GM21360 (cell line): ENCODE measurements at regions not wholly inside any gene's neighbourhood (a gene's known extent, or its start where the extent isn't known, plus 50 kb on each side); places are given as distances from the start of the nearest gene placed in this dataset.

Experiments
- ATAC-seq: cut with Tn5 transposase; IDR thresholded peaks from one replicate; pipeline ENCODE4 v1.9.1; 2021; ENCODE audit warnings: mild to moderate bottlenecking, moderate library complexity; ENCODE audit not compliant: unreplicated experiment

DNA sequence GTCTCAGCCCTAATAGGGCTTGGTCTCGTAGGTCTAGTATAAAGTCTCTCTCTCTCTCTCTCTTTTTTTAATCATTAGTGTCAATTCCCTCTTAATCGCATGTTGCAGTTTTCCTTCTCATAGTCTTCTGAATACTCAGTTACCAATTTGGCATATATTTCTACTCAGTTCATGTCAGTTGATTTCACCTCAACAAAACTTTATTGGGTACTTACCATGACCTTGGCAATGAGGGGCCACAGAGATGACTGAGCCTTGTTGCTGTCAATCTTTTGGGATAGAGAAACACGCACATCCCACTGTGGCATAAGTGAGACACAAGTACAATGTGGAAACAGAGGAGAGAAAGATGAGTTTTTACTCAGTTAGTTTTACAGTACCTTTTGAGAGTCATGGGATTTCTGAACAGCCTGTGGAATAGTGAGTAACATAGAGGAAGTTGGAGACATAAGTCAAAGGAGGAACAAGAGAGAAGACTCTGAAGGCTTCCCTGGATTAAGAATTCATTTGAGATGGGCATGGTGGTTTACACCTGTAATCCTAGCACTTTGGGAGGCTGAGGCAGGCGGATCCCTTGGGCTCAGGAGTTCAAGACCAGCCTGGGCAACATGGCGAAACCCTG lies 150.2 kb upstream of the CBLB start:
- ATAC-seq: no peak

DNA sequence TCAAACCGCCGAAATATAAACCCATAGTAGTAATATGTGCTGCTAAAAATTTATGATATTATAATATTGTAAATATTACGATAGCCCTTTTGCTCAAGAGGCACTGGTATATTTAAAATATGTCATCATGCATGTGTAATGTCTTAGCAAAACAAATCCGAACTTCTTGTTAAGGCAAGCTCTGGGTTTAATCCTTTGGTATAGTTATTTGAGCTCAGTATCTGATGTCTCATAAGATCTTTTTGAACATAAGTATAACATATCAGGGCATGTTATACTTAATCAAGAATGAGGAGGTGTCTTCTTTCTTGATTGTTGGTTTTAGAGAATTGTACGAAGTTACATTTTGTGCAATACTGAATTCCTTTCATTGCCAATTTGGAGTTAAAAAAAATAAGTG lies 154.1 kb upstream of the CBLB start:
- no peak for ATAC-seq

DNA sequence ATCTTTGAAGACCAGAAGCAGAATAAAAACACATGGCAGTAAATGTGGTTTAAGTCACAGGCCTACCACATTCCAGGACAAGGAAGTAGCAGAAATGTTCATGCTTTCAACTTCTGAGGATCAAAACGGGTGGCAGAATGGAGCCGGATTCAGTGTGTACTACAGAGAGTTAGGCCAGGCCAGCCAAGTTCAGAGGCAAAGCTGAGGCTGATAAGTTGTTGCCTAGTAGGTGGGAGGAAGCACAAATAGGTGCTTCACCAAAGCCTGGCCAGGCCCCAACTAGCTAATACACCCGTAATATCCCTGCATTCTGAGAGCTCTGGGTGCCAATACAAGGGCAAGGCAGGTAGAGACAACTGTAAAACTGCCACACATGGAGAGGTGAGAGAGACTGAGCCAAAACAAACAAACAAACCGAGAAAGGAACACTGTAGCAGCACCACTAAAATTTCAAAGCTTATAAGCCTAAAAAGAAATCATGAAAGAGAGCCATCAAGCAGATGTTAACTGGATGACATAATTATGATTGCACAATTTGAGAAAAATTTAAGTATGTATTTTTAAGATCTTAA lies 156.4 kb upstream of the CBLB start:
- ATAC-seq: no peak

DNA sequence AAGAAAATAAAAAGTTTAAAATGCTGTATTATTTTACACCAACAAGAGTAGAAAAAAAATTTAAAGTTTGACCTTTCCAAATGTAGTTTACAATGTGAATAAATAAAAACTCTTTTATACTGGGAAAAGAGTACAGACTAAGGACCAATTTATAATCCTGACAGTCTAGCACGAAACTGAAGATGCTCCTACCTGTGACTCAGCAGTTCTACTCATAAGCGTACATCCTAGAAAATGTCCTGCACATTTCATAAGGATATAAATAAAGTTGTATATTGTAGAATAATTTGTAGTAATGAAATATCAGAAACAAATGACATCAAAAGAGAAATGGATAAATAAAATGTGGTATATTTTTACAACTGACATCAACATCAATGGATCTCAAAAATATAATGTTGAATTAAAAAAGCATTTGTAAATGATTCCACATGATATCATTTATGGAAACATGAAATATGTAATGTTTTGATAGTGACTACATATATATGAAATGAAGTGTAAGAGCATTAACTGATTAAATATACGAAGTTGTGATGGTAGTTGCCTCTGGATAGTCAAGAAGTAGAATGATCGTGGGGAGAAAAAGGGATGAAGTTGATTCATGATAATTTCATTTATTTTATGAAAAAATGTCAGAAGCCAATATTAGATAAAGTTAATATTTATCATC lies 161.3 kb upstream of the CBLB start:
- ATAC-seq: no peak

DNA sequence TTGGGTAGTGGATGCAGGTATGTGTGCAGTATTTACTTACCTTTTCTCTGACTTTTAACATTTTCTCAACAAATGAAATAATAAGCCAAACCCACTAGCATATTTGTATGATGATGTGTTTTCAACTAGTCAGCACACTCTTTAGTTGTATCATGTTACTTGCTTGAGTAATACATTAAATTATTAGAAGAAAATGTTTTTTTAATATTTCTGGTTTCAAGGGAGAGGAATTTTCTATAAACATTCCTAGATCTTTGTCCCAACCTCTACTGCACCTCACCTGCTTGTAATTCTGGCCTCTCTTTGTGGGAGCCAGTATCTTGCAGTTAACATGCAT lies 161.8 kb upstream of the CBLB start:
- ATAC-seq: no peak

DNA sequence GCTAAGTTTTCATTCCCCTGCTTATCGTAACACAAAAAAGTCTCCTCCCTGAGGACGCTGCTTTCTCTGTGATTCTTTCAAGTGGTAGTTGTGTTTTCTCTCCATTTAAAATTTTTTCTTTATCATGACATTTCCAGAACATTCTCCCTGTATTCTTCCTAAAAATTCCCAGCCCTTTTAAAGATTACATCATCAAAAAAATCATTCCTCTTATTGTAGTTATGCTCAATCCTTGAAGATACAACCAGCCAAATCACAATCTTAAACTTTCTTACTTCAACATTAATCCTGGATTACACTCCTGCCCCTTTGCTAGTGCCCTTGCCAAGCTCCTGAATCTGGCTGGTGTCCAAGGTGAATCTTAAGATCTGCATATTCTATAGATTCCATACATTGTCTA lies 163.7 kb upstream of the CBLB start:
- no peak for ATAC-seq

DNA sequence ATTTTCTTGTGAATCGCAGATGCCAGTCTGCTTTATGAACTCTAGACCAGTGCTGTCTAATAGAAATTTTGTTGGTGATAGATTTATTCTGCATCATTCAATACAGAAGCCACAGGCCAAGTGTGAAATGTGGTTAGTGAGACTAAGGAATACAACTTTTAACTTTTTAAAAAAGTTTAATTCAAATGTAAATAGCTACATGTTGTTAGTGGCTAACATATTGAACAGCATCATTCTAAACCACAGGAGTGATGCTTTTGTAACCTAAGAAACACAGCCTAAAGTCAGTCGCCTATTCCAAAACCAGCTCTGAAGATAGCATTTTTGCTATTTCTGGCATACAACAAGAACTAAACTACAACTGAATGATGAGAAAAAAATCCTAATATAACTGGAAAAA lies 164.8 kb upstream of the CBLB start:
- ATAC-seq: no peak

DNA sequence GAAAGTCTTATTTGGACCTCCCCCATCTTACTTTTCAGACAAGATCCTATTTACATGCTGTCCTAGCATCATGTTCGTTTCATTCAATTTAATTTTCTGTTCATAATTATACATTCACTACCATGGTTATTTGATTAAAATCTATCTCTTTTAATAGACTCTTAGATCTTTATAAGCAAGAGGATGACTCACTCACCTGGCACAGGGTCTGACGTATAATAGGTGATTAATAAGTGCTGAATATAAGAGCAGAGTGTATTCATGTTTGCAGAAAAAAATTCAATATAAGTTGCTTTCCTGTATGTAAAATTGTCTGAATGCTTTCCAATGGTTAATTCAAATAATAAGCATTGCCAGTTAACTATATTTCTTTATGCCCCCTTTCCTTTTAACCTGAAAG lies 165.5 kb upstream of the CBLB start:
- ATAC-seq: no peak

DNA sequence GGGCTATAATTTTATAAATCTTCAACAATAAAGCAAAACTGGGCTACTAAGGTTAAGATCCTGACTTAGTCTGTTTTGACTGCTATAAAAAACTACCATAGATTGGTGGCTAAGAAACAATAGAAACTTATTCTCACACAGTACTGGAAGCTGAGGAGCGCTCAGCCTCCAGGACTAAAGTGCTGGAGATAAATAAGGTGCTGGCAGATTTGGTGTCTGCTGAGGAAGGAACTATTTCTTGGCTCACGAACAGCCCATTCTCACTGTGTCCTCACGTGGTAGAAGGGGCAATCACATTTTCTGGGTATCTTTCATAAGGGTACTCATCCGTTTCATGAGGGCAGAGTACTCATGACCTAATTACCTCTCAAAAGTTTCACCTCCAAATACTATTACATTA lies 166.8 kb upstream of the CBLB start:
- no peak for ATAC-seq

DNA sequence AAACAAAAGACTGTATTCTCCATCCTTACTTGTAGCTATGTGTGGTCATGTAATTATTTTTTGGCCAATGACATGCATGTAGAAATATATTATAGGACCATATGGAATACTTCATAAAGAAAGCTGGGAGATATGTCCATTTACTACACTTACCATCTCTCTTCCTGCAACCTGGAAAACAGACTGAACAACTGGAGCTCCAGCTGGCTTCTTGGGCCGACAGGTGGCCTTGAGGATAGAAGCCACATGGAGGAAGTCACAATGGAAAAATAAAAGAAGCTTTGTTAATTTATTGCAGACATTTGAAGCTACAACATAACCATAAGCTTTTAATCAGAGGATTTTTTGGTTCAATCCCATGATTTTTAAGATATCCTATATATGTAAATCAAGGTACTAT lies 167.9 kb upstream of the CBLB start:
- ATAC-seq: no peak

DNA sequence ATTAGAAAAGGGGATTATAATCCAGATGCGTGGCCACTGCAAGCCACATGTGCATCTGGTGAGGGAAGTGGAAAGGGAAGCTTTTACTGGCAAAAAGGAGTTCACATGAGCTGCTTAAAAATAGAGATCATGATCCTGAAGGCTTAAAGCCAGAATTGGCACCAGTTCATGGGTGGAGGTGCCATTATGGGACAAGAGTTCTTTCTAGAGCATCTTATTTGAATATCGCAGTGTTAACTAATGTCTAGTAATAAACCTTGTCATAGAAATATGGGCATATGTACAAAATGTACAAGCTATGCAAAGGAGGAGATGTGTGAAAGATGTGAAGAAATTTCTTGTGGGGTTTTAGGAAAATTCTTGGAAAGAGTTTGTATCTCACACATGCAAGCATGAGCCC lies 178.4 kb upstream of the CBLB start:
- no peak for ATAC-seq

DNA sequence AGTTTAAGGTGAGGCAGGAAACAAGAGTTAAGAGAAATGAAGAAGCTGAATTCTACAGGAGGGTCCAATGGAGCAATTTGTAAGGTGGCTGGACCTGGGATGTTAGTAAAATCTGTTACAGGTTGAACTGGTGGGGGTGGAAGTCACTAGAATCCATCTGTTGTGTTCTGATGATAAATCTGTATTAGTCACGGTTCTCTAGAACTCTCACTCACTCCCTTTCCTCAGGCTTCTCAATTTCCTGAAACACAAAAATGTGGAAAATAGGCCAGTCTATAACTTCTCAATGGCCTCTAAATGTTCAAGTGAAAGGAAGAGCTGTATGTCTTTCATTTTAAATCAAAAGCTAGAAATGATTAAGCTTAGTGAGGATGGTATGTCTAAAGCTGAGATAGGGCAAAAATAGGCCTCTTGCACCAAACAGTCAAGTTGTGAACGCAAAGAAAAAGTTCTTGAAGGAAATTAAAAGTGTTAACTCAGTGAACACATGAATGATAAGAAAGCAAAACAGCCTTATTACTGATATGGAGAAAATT lies 180.2 kb upstream of the CBLB start:
- no peak for ATAC-seq

DNA sequence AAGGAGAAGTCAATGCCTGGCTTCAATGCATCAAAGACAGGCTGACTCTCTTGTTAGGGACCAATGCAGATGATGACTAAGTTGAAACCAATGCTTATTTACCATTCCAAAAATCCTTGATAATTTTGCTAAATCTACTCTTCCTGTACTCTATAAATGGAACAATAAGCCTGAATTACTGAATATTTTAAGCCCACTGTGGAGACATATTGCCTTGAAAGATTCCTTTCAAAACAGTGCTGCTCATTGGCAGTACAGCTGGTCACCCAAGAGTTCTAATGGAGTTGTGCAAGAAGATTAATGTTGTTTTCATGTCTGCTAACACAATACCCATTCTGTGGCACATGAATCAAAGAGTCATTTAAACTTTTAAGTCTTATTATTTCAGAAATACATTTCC lies 181.0 kb upstream of the CBLB start:
- ATAC-seq: no peak

DNA sequence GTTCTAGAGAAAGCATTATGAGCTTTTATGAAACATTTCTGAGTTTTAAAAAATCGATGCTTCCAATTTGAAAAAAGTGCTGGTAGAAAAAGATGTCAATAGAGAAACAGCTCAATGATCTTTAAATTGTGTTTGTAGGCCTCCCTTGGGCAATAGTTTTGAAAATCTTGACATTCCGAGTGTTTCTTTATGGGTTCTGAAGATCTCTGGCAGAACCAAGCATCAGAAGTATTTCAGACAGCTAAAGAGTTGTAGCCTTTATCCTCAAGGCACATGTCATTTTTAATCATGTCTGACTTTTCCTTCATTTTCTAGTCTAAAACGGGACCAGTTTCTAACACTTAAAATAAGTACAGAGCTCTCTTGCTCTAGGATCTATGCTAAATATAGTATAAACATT lies 188.1 kb upstream of the CBLB start:
- no peak for ATAC-seq

DNA sequence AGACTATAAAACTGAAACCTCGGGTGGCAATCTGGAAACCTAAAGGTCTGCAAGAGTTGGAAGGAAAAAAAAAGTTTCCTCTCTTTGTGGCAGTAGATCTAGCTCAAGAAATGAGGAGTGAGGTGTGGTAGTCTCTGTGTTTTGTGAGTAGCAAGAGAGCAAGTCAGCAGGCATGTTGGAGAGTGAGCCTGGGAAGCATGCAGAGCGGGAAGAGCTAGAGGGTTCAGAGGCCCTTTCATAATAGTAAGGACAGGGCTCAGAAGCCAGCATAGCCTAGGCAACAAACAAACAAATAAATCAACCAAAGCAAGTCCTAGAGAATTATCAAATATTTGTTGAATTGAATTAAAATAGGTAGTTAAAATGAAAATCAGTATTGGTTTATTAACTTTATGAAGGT lies 189.7 kb upstream of the CBLB start:
- no peak for ATAC-seq

DNA sequence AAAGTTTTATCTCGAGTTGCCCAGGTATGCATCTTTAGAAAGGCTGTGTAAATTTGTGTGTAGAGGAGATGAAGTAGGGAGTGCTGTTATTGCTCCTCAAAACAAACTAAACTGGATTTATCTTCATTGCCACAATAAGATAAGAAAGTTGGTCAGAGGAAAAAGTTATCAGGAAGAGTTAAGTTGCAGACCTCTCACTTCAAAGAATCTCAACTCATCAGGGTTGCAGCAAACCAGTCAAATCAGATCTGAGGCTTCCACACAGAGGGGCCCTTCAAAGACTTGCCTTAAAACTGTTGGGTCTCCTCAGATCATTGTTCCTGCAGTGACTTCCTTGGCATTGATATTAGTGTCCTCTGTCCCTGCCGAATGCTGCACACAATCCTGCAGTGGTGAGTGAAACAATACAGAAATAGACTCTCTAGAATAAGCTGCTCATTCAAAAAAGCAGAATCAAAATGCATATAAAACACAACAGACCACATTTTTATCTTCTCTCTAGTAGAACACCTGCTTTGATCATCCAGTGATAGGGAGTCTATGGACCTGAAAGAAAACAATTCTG lies 191.2 kb upstream of the CBLB start:
- ATAC-seq: no peak

DNA sequence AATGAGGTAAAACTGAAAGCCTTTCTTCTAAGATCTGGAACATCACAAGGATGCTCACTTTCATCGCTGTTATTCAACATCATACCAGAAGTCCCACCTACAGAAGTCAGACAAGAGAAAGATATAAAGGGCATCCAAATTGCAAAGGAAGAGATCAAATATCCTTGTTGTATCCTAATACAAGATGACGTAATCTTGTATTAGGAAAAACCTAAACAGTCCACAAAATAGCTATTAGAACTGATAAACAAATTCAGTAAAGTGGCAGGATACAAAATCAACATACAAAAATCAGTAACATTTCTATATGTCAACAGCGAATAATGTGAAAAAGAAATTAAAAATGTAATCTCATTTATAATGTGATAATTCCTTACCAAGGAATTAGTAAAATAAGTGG lies 195.1 kb upstream of the CBLB start:
- no peak for ATAC-seq

DNA sequence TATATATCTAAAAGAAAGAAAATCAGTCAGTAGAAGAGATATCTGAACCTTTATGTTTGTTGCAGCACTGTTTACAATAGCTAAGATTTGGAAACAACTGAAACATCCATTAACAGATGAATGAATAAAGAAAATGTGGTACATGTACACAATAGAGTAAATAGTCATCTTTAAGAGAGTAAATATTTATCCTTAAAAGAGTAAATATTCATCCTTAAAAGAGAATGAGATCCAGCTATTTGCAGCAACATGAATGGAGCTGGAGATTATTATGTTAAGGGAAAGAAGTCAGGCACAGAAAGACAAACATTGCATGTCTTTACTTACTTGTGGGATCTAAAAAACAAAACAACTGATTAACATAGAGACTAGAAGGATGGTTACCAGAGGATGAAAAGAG lies 197.0 kb upstream of the CBLB start:
- ATAC-seq: no peak

DNA sequence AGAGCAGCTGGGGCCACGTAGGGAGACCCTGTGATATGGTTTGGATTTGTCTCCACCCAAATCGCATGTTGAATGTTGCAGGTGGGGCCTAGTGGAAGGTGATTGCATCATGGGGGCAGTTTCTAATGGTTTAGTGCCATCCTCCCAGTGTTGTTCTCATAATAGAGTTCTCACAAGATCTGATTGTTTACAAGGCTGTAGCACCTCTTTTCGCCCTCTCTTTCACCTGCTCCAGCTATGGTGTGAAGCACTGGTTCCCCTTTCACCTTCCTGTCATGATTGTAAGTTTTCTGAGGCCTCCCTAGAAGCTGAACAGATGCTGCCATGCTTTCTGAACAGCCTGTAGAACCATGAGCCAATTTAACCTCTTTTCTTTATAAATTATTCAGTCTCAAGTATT lies 198.9 kb upstream of the CBLB start:
- ATAC-seq: peak; percentile 59

DNA sequence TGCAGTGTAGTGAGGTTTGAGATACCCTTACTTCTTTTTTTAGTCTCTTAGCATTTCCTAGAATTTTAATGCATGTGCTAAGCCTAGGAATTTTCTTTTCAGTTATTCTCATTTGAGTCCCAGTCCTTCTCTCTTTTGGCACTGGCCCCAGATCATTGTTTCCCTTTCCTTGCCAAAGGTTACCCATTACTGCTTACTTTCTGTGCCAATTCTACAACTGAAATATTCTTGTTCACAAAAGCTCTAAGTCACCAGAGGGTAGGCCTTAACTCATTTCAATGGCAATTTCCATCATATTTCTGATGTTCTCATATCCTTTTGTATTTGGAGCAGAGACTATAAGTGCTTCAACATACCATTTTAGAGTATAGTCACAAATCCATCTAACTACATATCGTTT lies 199.6 kb upstream of the CBLB start:
- ATAC-seq: no peak

DNA sequence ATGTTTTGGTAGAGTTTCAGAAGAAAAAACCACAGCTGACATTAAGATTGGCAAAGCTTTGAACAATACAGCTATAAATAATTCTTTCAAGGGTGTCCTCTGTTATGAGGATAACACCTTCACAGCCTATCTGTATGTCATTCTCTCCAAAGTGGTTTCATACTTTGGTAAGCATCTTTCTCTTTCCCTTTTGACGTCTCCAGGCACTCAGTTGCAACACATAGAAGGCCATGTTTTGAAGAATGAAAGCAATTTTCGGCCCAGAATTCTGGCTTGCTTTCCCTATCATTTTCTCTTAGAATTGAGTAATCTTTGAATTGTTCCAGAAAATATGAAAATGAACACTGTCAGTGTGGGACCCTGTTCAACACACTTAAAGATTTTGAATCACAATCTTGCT lies 200.0 kb upstream of the CBLB start:
- ATAC-seq: no peak

DNA sequence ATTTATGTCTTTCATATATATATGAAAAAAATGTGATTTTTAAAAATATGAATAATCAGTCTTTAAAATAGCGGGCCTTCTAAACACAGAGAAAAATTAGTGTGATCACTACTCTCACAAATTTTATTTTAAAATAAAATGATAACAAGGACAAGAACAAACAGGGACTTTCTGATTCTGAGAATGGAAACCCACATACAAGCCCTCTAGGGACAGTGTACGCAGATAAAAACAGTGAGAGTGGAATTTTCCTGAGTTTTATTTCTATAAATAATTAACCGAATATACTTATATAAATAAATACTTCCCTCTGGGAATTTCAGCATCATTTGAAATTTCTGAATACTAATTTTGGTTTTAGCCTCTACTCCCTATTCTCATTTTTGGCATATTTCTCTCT lies 201.4 kb upstream of the CBLB start:
- no peak for ATAC-seq
